ENCODE measurements at regions not wholly inside any gene's neighbourhood (a gene's known extent, or its start where the extent isn't known, plus 50 kb on each side); places are given as distances from the start of the nearest gene placed in this dataset.

- Mint-ChIP-seq H3K36me3 (ENCODE audit: low read depth) (no peaks in the 10 kb centered on the region), H3K27ac (ENCODE audit: unreplicated experiment) (no peak overlapping the region), H3K9me3 (ENCODE audit: low read depth) (peaks cover 2% of the 10 kb centered on the region), H3K27me3 (ENCODE audit: low read depth) (peaks cover 2% of the 10 kb centered on the region), H3K4me3 (ENCODE audit: unreplicated experiment) (no peak overlapping the region), H3K4me1 (ENCODE audit: low read depth) (no peaks in the 10 kb centered on the region)
- TF ChIP-seq CTCF (IDR thresholded peaks at IDR 0.05), result no peak
- DNase-seq (ENCODE audit: low spot score), result no peak
These were observed 820.1 kb upstream of the EPHA6 start for GRCh38 chr3:95994338-95994737.

- Mint-ChIP-seq H3K9me3 (ENCODE audit: low read depth) (no peaks in the 10 kb centered on the region), H3K27me3 (ENCODE audit: low read depth) (no peaks in the 10 kb centered on the region), H3K4me3 (ENCODE audit: unreplicated experiment) (no peak overlapping the region), H3K27ac (ENCODE audit: unreplicated experiment) (no peak overlapping the region), H3K36me3 (ENCODE audit: low read depth) (no peaks in the 10 kb centered on the region), H3K4me1 (ENCODE audit: low read depth) (no peaks in the 10 kb centered on the region)
- TF ChIP-seq CTCF (IDR thresholded peaks at IDR 0.05), result no peak
- no peak for DNase-seq (ENCODE audit: low spot score)
These were observed 813.4 kb upstream of the EPHA6 start for GRCh38 chr3:96000966-96001365.

- H3K4me3 Mint-ChIP-seq (ENCODE audit: unreplicated experiment), result no peak overlapping the region
- TF ChIP-seq CTCF (IDR thresholded peaks at IDR 0.05), result no peak
These were observed 806.7 kb upstream of the EPHA6 start for GRCh38 chr3:96007650-96008195.

GRCh38 chr3:96012939-96013338 is 801.5 kb upstream of the EPHA6 start:
- Mint-ChIP-seq H3K27ac (ENCODE audit: unreplicated experiment) (no peak overlapping the region), H3K36me3 (ENCODE audit: low read depth) (no peaks in the 10 kb centered on the region), H3K9me3 (ENCODE audit: low read depth) (no peaks in the 10 kb centered on the region), H3K27me3 (ENCODE audit: low read depth) (peaks cover 6% of the 10 kb centered on the region), H3K4me1 (ENCODE audit: low read depth) (no peaks in the 10 kb centered on the region), H3K4me3 (ENCODE audit: unreplicated experiment) (no peak overlapping the region)
- DNase-seq (ENCODE audit: low spot score), result no peak
- TF ChIP-seq CTCF (IDR thresholded peaks at IDR 0.05), result no peak

More at GRCh38 chr3:96007650-96008195, 806.7 kb upstream of the EPHA6 start:
- DNase-seq (ENCODE audit: low spot score), result no peak
- no peaks in the 10 kb centered on the region for H3K4me1 Mint-ChIP-seq (ENCODE audit: low read depth)
- H3K36me3 Mint-ChIP-seq (ENCODE audit: low read depth), result no peaks in the 10 kb centered on the region
- H3K9me3 Mint-ChIP-seq (ENCODE audit: low read depth), result no peaks in the 10 kb centered on the region
- H3K27me3 Mint-ChIP-seq (ENCODE audit: low read depth), result no peaks in the 10 kb centered on the region
- no peak overlapping the region for H3K27ac Mint-ChIP-seq (ENCODE audit: unreplicated experiment)

DNA sequence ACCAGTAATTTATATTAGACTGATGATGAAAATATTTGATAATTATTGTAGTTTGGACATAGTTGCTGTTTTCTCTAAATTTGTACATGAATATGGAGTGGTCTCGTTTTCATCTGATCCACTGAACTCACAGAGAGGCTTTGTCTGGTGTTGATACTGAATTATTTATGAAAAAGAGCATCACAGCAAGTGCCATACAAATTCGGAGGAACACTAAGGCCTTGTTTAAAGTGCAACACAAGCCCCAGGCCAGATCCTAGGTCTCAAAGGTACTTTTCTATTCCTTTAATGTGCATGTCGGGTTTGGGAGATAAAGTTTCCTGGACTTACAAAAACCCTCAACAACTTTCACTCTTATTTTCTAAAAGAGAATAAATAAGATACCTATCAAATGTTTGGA is 796.8 kb upstream of the EPHA6 start:
- no peaks in the 10 kb centered on the region for H3K4me1 Mint-ChIP-seq (ENCODE audit: low read depth)
- no peak overlapping the region for H3K27ac Mint-ChIP-seq (ENCODE audit: unreplicated experiment)
- no peaks in the 10 kb centered on the region for H3K9me3 Mint-ChIP-seq (ENCODE audit: low read depth)
- DNase-seq (ENCODE audit: low spot score), result no peak
- H3K27me3 Mint-ChIP-seq (ENCODE audit: low read depth), result peaks cover 6% of the 10 kb centered on the region
- no peak overlapping the region for H3K4me3 Mint-ChIP-seq (ENCODE audit: unreplicated experiment)
- no peak for TF ChIP-seq CTCF (IDR thresholded peaks at IDR 0.05)
- no peaks in the 10 kb centered on the region for H3K36me3 Mint-ChIP-seq (ENCODE audit: low read depth)

Data from chondrocyte (in vitro differentiated cells).